Erythroblast (primary cell): ENCODE measurements at regions not wholly inside any gene's neighbourhood (a gene's known extent, or its start where the extent isn't known, plus 50 kb on each side); places are given as distances from the start of the nearest gene placed in this dataset.

ENCODE experiments used
- GATA1 ChIP-seq: IDR thresholded peaks from 2 replicates; pipeline ENCODE4 v1.6.1; 2011; ENCODE audit warnings: low read depth, mild to moderate bottlenecking, control low read depth, low read length, moderate library complexity
- POLR2A ChIP-seq: IDR thresholded peaks from 2 replicates; pipeline ENCODE4 v1.6.1; 2011; ENCODE audit warnings: mild to moderate bottlenecking, low read length

- TF ChIP-seq POLR2A (no peak), GATA1 (no peak)
Observed at GRCh38 chr5:18195910-18196309, 561.6 kb downstream of the TAF11L14 start.
